OCI-LY7 (cell line): ENCODE measurements at regions not wholly inside any gene's neighbourhood (a gene's known extent, or its start where the extent isn't known, plus 50 kb on each side); places are given as distances from the start of the nearest gene placed in this dataset.

Experiments
- BruUV-seq: library from RNA; stranded (reverse); fragments of 400-500 nt; replicated peaks from 2 replicates; lab custom pipeline; 2021; lab: Mats Ljungman, UMichigan
- CTCF ChIA-PET: fragments of 300-600 bp; sonication (Branson Sonifier 250); formaldehyde crosslinking; loops from one replicate; lab custom pipeline; 2022; ENCODE audit warnings: antibody characterized with exemption; ENCODE audit not compliant: unreplicated experiment; lab: Charles Lee
- POLR2A ChIA-PET: fragments of 300-600 bp; sonication (Branson Sonifier 250); formaldehyde crosslinking; loops from one replicate; lab custom pipeline; 2022; ENCODE audit warnings: antibody characterized with exemption; lab: Charles Lee
- DNase-seq: peaks from one replicate; pipeline ENCODE4 v3.0.0-alpha.2; 2015; ENCODE audit warnings: low spot score
- H2AFZ ChIP-seq: fragments of 200-600 bp; sonication (generic), shearing (Covaris generic); 2 replicates; pipeline ENCODE4 v1.6.1; 2014; ENCODE audit warnings: mild to moderate bottlenecking, antibody characterized with exemption, low read length, moderate library complexity
- H3K27ac ChIP-seq: fragments of 200-600 bp; sonication (generic); 2 replicates; pipeline ENCODE4 v1.5.1; 2014; ENCODE audit warnings: mixed run types, low read depth, mild to moderate bottlenecking, moderate library complexity, low read length, inconsistent platforms; ENCODE audit not compliant: poor library complexity, severe bottlenecking
- H3K36me3 ChIP-seq: fragments of 200-600 bp; sonication (generic); 2 replicates; pipeline ENCODE4 v1.6.1; 2014; ENCODE audit warnings: mild to moderate bottlenecking, antibody characterized with exemption, low read length, moderate library complexity, mixed read lengths; ENCODE audit not compliant: insufficient read depth
- H3K4me1 ChIP-seq: fragments of 200-600 bp; sonication (generic); 2 replicates; pipeline ENCODE4 v1.5.1; 2014; ENCODE audit warnings: mild to moderate bottlenecking, low read length; ENCODE audit not compliant: insufficient read depth, poor library complexity, severe bottlenecking
- H3K4me2 ChIP-seq: fragments of 200-600 bp; sonication (generic); 2 replicates; pipeline ENCODE4 v1.6.1; 2014; ENCODE audit warnings: mild to moderate bottlenecking, low read length
- H3K4me3 ChIP-seq: fragments of 200-600 bp; sonication (generic); 2 replicates; pipeline ENCODE4 v1.5.1; 2014; ENCODE audit warnings: mild to moderate bottlenecking, low read depth, low read length; ENCODE audit not compliant: poor library complexity, severe bottlenecking
- H3K79me2 ChIP-seq: fragments of 200-600 bp; sonication (generic); 2 replicates; pipeline ENCODE4 v1.6.1; 2016; ENCODE audit warnings: low read depth, mild to moderate bottlenecking, low read length, moderate library complexity, mixed read lengths; ENCODE audit not compliant: insufficient read depth
- H3K9me2 ChIP-seq: fragments of 200-600 bp; sonication (generic); 2 replicates; pipeline ENCODE4 v1.6.1; 2016; ENCODE audit warnings: mild to moderate bottlenecking, low read length, mixed read lengths; ENCODE audit not compliant: insufficient read depth
- H3K9me3 ChIP-seq: fragments of 200-600 bp; sonication (generic); 2 replicates; pipeline ENCODE4 v1.6.1; 2014; ENCODE audit warnings: mild to moderate bottlenecking, mixed run types, low read length, mixed read lengths
- H4K20me1 ChIP-seq: fragments of 200-600 bp; sonication (generic); 2 replicates; pipeline ENCODE4 v1.6.1; 2014; ENCODE audit warnings: mild to moderate bottlenecking, antibody characterized with exemption, low read length, moderate library complexity, mixed read lengths; ENCODE audit not compliant: insufficient read depth
- EZH2phosphoT487 ChIP-seq: fragments of 200-600 bp; sonication (generic); IDR thresholded peaks from 2 replicates; pipeline ENCODE4 v1.6.1; 2018; ENCODE audit warnings: low read depth, borderline replicate concordance, mild to moderate bottlenecking, mixed run types, antibody characterized with exemption, low read length, moderate library complexity, mixed read lengths
- intact Hi-C: fragments of 100-400 bp; cut with micrococcal nuclease; formaldehyde crosslinking; loops from one replicate; pipeline ENCODE4 v1.10.0; 2022; ENCODE audit not compliant: unreplicated experiment
- TF ChIP-seq, protein P1 (sequence below): fragments of 200-600 bp; sonication (generic); conservative IDR thresholded peaks from 2 replicates; pipeline ENCODE4 v1.5.1; 2014; ENCODE audit warnings: mild to moderate bottlenecking, antibody characterized with exemption, low read length, moderate library complexity, mixed read lengths

DNA sequence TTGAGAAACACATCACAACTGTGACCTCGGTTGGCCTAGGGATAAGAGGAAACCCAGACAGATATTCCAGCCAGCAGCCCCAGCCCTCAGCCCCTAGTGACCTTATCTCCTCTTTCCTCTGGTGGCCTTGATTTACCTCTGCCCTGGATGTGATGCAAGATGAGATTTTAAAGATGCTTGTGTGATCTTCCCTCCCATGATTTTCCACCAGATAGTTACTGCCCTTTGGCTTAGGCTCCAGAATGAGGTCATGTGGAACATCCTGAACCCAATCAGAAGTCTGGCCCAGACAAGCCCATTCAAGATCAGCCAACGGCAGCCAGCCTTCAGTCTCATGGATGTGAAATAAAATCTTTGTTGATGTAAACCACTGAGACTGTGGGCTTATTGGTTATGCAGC is 104.0 kb downstream of the BANF2 start:
- H2AFZ ChIP-seq = no peak overlapping the region
- H4K20me1 ChIP-seq = no peaks in the 10 kb centered on the region
- H3K79me2 ChIP-seq = no peaks in the 10 kb centered on the region
- H3K9me2 ChIP-seq = no peaks in the 10 kb centered on the region
- H3K4me1 ChIP-seq = no peaks in the 10 kb centered on the region
- TF ChIP-seq, protein P1, sequence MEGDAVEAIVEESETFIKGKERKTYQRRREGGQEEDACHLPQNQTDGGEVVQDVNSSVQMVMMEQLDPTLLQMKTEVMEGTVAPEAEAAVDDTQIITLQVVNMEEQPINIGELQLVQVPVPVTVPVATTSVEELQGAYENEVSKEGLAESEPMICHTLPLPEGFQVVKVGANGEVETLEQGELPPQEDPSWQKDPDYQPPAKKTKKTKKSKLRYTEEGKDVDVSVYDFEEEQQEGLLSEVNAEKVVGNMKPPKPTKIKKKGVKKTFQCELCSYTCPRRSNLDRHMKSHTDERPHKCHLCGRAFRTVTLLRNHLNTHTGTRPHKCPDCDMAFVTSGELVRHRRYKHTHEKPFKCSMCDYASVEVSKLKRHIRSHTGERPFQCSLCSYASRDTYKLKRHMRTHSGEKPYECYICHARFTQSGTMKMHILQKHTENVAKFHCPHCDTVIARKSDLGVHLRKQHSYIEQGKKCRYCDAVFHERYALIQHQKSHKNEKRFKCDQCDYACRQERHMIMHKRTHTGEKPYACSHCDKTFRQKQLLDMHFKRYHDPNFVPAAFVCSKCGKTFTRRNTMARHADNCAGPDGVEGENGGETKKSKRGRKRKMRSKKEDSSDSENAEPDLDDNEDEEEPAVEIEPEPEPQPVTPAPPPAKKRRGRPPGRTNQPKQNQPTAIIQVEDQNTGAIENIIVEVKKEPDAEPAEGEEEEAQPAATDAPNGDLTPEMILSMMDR = no peak
- TF ChIP-seq EZH2phosphoT487 = no peak
- intact Hi-C loops = no loop called here
- POLR2A ChIA-PET = no interaction called here
- no peak overlapping the region for H3K27ac ChIP-seq
- H3K4me3 ChIP-seq = no peak overlapping the region
- no peaks in the 10 kb centered on the region for H3K9me3 ChIP-seq
- H3K4me2 ChIP-seq = no peak overlapping the region
- DNase-seq = no peak
- no TSS peak for BruUV-seq
- CTCF ChIA-PET = no interaction called here
- H3K36me3 ChIP-seq = no peaks in the 10 kb centered on the region

DNA sequence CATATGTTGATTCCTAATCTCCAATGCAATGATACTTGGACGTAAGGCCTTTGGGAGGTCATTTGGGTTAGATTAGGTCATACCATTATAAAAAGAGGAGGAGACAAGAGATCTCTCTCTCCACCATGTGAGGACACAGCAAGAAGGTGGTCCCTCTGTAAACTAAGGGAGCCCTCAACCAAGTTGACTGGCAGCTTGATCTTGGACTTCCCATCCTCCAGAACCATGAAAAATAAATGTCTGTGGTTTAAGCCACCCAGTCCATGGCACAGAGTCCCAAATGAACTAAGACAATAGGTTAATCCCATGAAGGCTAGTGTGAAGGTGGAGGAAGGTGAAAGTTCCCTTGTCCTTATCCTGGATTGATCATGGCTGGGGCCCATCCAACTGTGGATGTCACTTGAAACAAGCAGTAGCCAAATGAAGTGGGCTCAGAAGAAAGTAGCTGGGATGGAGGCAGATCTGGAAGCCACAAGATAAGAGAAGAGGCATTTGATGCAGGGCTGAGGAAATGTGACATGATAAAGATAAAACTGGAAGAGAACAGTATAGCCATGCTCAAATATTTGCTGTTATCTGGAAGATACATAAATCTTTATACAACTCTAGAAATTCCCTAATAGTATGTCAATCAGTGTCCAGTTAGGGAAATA is 99.9 kb downstream of the BANF2 start:
- CTCF ChIA-PET = no interaction called here
- no TSS peak for BruUV-seq
- intact Hi-C loops = no loop called here

DNA sequence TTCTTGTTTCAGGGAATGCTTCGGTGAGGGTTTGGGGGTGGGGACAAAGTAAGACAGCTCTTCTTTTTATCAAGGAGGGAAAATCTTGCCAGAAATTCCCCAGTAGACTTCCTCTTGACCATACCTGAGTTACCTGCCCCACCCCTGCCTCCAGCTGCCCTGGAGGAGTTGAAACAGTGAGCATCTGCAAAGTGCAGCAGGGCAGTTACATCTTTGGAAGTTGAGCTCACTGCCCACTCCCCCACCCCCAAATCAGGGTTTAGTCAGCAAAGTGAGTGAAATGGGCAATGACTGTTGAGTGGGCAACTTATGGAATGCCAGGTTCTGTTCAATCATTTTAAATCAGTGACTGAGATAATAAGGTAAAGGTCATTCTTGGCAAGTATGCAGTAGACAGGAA is 98.8 kb downstream of the BANF2 start:
- H4K20me1 ChIP-seq = no peaks in the 10 kb centered on the region
- no peaks in the 10 kb centered on the region for H3K36me3 ChIP-seq
- H3K4me3 ChIP-seq = no peak overlapping the region
- H2AFZ ChIP-seq = no peak overlapping the region
- ChIA-PET POLR2A (interaction anchor here (0.6 kb wide), 1 partner anchor 73 kb away, joined by 3 read pairs; no protein-coding TSS in a partner anchor), CTCF (interaction anchor here (1.4 kb wide), 1 partner anchor 13 kb away, joined by 3 read pairs; no protein-coding TSS in a partner anchor)
- no peaks in the 10 kb centered on the region for H3K9me3 ChIP-seq
- H3K79me2 ChIP-seq = no peaks in the 10 kb centered on the region
- no peak overlapping the region for H3K4me2 ChIP-seq
- DNase-seq = no peak
- no peaks in the 10 kb centered on the region for H3K4me1 ChIP-seq
- BruUV-seq = no TSS peak
- TF ChIP-seq, protein P1 = no peak
- no peak for TF ChIP-seq EZH2phosphoT487
- H3K9me2 ChIP-seq = no peaks in the 10 kb centered on the region
- intact Hi-C loops = no loop called here
- no peak overlapping the region for H3K27ac ChIP-seq

More for the DNA sequence above, 99.9 kb downstream of the BANF2 start:
- Histone ChIP-seq H4K20me1 (no peaks in the 10 kb centered on the region), H3K4me3 (no peak overlapping the region), H3K9me2 (no peaks in the 10 kb centered on the region), H3K36me3 (no peaks in the 10 kb centered on the region), H3K4me1 (no peaks in the 10 kb centered on the region), H3K27ac (no peak overlapping the region), H2AFZ (no peak overlapping the region), H3K4me2 (no peak overlapping the region), H3K79me2 (no peaks in the 10 kb centered on the region), H3K9me3 (no peaks in the 10 kb centered on the region)
- no peak for DNase-seq
- POLR2A ChIA-PET = no interaction called here
- TF ChIP-seq EZH2phosphoT487 = no peak
- TF ChIP-seq, protein P1 = no peak
